H1 (cell line): ENCODE measurements at regions not wholly inside any gene's neighbourhood (a gene's known extent, or its start where the extent isn't known, plus 50 kb on each side); places are given as distances from the start of the nearest gene placed in this dataset.

Experiments
- CTCF ChIP-seq, 3 experiments: IDR thresholded peaks; 1 replicate in 2 of 3; 2 replicates in 1 of 3; pipeline versions ENCODE4 v1.5.1 to v1.6.1; 2011; ENCODE audit warnings: low read length in 3 of 3, mild to moderate bottlenecking in 3 of 3, inconsistent platforms in 2 of 3, low read depth in 1 of 3, moderate library complexity in 1 of 3; ENCODE audit not compliant: insufficient read depth in 1 of 3; ENCODE audit errors: control extremely low read depth in 1 of 3
- EP300 ChIP-seq, 2 experiments: IDR thresholded peaks; 1 replicate in 1 of 2; 2 replicates in 1 of 2; pipeline ENCODE4 v1.6.1; 2011 to 2012; ENCODE audit warnings: low read depth in 2 of 2, low read length in 2 of 2, mild to moderate bottlenecking in 2 of 2, borderline replicate concordance in 1 of 2, inconsistent platforms in 1 of 2, moderate library complexity in 1 of 2
- GABPA ChIP-seq: IDR thresholded peaks from 2 replicates; pipeline ENCODE4 v1.6.1; 2011; ENCODE audit warnings: mild to moderate bottlenecking, low read length, moderate library complexity, borderline replicate concordance; ENCODE audit not compliant: insufficient read depth
- HDAC6 ChIP-seq: IDR thresholded peaks from one replicate; pipeline ENCODE4 v1.7.1; 2012; ENCODE audit warnings: low read depth, mild to moderate bottlenecking, inconsistent platforms, low read length, moderate library complexity
- JUND ChIP-seq: IDR thresholded peaks from 2 replicates; pipeline ENCODE4 v1.6.1; 2011; ENCODE audit warnings: mild to moderate bottlenecking, improper control_type of control experiment, low read length
- MAFK ChIP-seq: IDR thresholded peaks from 2 replicates; pipeline ENCODE4 v1.6.1; 2012; ENCODE audit warnings: low read depth, mild to moderate bottlenecking, improper control_type of control experiment, low read length
- POLR2A ChIP-seq, 2 experiments: IDR thresholded peaks; 1 replicate in 1 of 2; 2 replicates in 1 of 2; pipeline ENCODE4 v1.6.1; 2011; ENCODE audit warnings: low read depth in 2 of 2, low read length in 2 of 2, mild to moderate bottlenecking in 2 of 2; ENCODE audit errors: control extremely low read depth in 1 of 2
- POLR2AphosphoS5 ChIP-seq: IDR thresholded peaks from 2 replicates; pipeline ENCODE4 v1.6.1; 2011; ENCODE audit warnings: low read depth, low read length
- RFX5 ChIP-seq: IDR thresholded peaks from 2 replicates; pipeline ENCODE4 v1.6.1; 2011; ENCODE audit warnings: low read depth, low read length, improper control_type of control experiment, borderline replicate concordance
- SAP30 ChIP-seq: fragments of 300-600 bp; sonication (generic); IDR thresholded peaks from 2 replicates; pipeline ENCODE4 v1.7.1; 2012; ENCODE audit warnings: low read length, moderate library complexity, mild to moderate bottlenecking, inconsistent platforms; ENCODE audit not compliant: insufficient read depth, insufficient replicate concordance
- SRF ChIP-seq: IDR thresholded peaks from 2 replicates; pipeline ENCODE4 v1.6.1; 2011; ENCODE audit warnings: mild to moderate bottlenecking, low read depth, low read length, moderate library complexity
- TAF1 ChIP-seq: IDR thresholded peaks from 2 replicates; pipeline ENCODE4 v1.6.1; 2011; ENCODE audit warnings: mild to moderate bottlenecking, low read depth, low read length
- YY1 ChIP-seq: IDR thresholded peaks from 2 replicates; pipeline ENCODE4 v1.6.1; 2011; ENCODE audit warnings: low read depth, mild to moderate bottlenecking, low read length
- TF ChIP-seq, protein P1 (sequence below): IDR thresholded peaks from 2 replicates; pipeline ENCODE4 v1.6.1; 2012; ENCODE audit warnings: inconsistent platforms

- no peak for TF ChIP-seq CTCF (IDR thresholded peaks at IDR 0.05; ENCODE audit: control extremely low read depth in 1 of 3, insufficient read depth in 1 of 3, low read depth in 1 of 3, low read length in 3 of 3)
- no peak for TF ChIP-seq POLR2A (IDR thresholded peaks at IDR 0.05; ENCODE audit: control extremely low read depth in 1 of 2, low read depth in 2 of 2, low read length in 2 of 2)
- TF ChIP-seq MAFK, result no peak
- no peak for TF ChIP-seq JUND
- TF ChIP-seq POLR2AphosphoS5, result no peak
- no peak for TF ChIP-seq HDAC6
- TF ChIP-seq EP300 (IDR thresholded peaks at IDR 0.05; ENCODE audit: borderline replicate concordance in 1 of 2, low read depth in 2 of 2, low read length in 2 of 2), result no peak
- TF ChIP-seq, protein P1, sequence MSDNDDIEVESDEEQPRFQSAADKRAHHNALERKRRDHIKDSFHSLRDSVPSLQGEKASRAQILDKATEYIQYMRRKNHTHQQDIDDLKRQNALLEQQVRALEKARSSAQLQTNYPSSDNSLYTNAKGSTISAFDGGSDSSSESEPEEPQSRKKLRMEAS, result no peak
- no peak for TF ChIP-seq SAP30
- no peak for TF ChIP-seq RFX5
- no peak for TF ChIP-seq GABPA
- TF ChIP-seq YY1, result no peak
- no peak for TF ChIP-seq SRF
- no peak for TF ChIP-seq TAF1
Measured at GRCh38 chr15:52980446-52980845, 190.3 kb upstream of the ONECUT1 start.
